HG02588 (cell line): ENCODE measurements at regions not wholly inside any gene's neighbourhood (a gene's known extent, or its start where the extent isn't known, plus 50 kb on each side); places are given as distances from the start of the nearest gene placed in this dataset.

Experiments used
- ATAC-seq: cut with Tn5 transposase; IDR thresholded peaks from one replicate; pipeline ENCODE4 v1.9.1; 2021; ENCODE audit warnings: mild to moderate bottlenecking, moderate library complexity; ENCODE audit not compliant: unreplicated experiment

DNA sequence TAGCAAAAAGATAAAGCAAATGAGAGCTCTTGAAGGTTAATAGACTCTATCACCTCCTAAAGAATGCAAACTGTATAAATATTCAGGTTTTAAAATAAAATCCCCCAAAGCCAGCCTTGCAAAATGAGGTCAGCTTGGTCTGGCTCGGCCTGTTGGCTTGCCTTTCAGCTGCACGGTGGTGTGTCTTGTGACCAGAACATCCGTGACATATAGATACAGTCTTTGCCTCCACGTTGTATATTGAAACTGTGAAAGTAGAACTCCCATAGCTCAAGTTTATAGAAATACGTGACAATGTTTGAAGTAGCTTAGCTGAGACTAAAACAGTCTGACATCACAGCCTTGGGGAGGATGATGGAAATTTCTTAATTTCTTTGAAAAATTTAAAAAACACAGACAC lies 236.6 kb upstream of the MYOCD start:
- no peak for ATAC-seq

- peak; percentile 92 for ATAC-seq
Observed at GRCh38 chr17:12431188-12431587, 234.5 kb upstream of the MYOCD start.

GRCh38 chr17:12438212-12438611 lies 227.5 kb upstream of the MYOCD start:
- no peak for ATAC-seq

DNA sequence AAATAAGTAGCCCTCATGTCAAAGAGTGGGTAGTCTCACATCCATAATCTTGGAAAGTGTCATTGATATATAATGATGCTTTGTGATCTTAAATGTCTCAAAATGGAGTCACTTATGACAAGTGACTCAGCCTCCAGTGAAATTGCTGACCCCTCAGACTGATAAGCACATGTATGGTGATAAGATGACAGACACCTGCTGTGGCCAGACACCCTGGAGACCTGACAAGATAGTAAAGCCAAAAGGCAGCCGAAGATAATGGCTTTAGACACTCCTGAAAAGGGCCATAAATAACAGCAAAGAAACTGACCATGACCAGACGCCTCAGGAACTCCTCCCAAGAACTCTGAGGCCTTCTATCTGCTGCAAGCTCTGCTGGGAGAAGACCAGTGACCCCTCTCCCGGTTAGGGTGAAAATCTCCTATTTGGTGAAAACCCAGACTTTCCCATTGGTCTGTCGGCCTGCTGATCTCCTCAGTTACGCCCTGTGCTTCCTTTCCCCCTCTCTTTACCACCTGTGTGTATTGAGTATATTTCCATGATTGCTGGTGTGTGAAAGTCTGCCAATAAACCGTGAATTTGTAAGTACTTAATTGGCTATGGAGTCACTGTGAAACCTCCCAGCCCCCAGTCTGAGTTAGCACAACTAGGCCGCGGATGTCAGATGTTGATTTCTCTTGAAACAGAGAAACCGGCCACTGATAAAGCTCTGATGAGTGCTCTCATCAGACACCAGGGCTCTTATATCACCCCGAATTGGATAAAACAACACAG lies 226.7 kb upstream of the MYOCD start:
- no peak for ATAC-seq

GRCh38 chr17:12445331-12445730 lies 220.4 kb upstream of the MYOCD start:
- ATAC-seq = no peak

- ATAC-seq = no peak
Observed at GRCh38 chr17:12457493-12457892, 208.2 kb upstream of the MYOCD start.

GRCh38 chr17:12459736-12460135 lies 206.0 kb upstream of the MYOCD start:
- ATAC-seq = no peak

DNA sequence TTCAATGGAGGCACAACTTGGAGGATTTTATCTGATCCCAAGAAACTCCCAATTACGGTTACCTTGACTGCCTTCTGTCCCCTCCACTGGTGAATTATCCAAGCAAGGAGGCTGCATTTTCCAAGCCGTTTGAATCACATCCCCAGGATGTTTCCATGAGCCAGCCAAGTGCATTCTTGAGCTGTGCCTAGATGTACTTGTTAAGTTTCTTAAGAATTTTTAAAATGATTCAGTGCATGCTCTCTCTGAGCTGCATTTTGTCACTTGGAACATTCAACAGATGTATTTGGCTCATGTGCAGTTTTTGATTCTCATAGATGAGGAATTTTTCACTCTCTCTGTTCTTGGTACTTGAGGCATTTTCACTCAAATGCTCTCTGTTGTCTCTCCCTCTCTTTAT lies 202.6 kb upstream of the MYOCD start:
- ATAC-seq = no peak

- ATAC-seq = no peak
Observed at GRCh38 chr17:12472252-12473173, 193.2 kb upstream of the MYOCD start.

- no peak for ATAC-seq
Observed at GRCh38 chr17:12478311-12478710, 187.4 kb upstream of the MYOCD start.

GRCh38 chr17:12485361-12485906 lies 180.3 kb upstream of the MYOCD start:
- no peak for ATAC-seq

GRCh38 chr17:12489325-12489724 lies 176.4 kb upstream of the MYOCD start:
- ATAC-seq = no peak

DNA sequence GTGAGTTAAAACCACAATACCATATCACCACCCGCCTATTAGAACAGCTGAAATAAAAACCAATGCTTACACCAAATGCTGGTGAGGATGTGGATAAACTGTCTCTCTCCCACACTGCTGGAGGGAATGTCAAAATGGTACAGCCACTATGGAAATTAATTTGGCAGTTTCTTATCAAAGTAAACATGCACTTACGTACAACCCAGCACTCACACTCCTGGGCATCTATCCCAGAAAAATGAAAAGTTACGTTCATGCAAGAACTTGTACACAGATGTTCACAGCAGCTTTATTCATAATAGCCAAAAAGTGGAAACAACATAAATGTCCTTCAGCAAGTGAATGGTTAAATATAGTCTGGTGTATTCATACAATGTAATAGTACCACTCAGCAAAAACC lies 173.2 kb upstream of the MYOCD start:
- no peak for ATAC-seq

DNA sequence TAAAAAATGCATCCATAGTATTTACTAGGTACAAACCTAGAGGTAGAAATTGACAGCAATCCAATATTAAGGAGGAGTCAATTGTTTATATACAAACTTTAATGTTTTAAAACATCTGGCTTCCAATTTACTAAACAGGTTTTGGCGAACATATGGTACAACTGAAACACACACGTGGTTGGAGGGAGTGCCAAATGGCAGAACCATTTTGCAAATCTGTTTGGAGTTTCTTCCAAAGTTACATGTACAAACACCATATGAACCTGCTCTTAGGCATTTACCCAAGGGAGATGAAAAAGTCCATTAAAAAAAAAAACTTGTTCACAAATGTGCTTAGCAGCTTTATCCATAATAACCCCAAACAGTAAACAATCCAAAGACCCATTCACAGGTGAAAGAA lies 159.8 kb upstream of the MYOCD start:
- no peak for ATAC-seq

- no peak for ATAC-seq
Observed at GRCh38 chr17:12507026-12507595, 158.6 kb upstream of the MYOCD start.

GRCh38 chr17:12509801-12510200 lies 155.9 kb upstream of the MYOCD start:
- no peak for ATAC-seq

DNA sequence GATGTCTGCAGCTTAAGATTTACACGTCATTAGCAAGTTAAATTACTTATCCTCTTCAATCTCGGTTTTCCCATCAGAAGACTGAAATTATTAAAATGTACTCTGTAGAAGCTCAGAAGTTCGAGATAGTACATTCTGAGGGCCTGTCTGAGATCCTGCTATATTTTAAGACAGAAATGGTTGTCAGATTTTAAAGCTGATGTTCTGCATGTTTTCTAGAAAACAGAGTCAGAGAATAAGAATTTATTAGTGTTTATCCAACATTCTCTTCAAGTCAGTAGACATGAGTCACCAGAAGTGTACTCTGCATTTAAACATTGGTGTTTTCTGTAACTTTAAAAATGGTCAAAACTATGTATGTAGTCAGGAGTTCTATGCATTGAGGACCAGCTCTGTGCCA lies 155.2 kb upstream of the MYOCD start:
- no peak for ATAC-seq

DNA sequence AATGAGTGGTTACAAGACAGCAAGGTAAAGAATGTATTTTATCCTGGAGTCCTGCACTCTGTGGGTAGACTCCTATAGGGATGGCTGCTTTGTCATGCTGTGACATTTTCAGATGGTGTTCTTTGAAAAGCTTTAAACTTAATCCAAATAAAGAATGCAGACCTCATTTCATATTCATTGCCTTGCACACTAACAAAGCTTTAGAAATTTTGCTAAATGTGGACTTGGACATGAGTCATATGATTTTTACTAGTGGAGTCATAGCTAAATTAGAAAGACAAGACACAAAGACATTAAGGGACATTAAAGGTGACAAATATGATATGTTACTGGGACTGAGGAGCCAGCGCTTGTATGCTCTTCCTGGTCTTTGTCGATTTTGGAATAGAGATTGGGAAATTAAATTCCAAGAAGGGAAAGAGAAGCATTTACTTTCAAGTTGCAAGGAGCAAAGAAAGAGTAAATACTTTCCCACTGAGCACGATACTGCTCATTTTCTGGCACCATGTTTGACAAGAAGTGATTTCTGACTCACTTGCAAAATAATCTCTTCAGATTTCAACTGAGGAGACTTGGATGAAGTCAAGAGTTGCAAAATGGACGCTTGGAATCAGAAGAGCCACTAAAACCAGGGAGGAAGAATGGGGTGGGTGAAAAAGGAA lies 152.9 kb upstream of the MYOCD start:
- no peak for ATAC-seq

- no peak for ATAC-seq
Observed at GRCh38 chr17:12514596-12514995, 151.1 kb upstream of the MYOCD start.

DNA sequence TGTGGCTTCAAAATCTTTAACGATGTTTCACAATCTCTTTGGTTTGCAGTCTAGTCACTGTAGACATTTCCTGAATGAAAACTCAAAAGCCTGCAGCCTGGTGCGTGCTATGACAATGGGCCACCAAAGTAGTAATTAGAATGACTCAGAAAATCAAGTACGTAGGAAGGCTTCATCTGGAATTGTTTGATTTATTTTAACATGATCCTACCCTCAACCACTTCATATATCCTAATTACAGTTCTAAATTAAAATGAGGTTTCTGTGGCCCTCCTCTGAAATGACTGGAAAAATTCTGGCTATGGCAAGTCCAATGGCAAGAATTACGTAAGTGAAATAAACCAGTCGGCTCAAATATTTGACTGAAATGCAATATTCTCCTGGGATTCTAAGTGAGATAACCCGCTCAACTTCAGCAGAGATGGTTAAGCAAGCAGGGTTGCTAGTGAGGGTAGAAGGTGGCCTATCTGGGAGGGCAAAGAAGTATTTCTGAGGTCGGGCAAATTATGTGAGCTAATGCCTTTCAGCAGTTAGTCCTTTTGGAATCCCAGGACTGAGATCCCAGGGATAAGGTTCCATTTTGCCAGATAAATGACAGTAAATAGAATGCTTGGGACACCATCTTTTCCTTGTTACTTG lies 145.6 kb upstream of the MYOCD start:
- no peak for ATAC-seq
